HEK293 (cell line): ENCODE measurements at regions not wholly inside any gene's neighbourhood (a gene's known extent, or its start where the extent isn't known, plus 50 kb on each side); places are given as distances from the start of the nearest gene placed in this dataset.

Experiments
- CTCF ChIA-PET: fragments of 350-600 bp; formaldehyde crosslinking; extraction: SDS; loops from one replicate; lab custom pipeline; 2021; ENCODE audit warnings: antibody characterized with exemption; lab: Yijun Ruan, JAX
- POLR2A ChIA-PET: fragments of 300-600 bp; formaldehyde crosslinking; extraction: SDS; loops from one replicate; lab custom pipeline; 2020; ENCODE audit warnings: antibody characterized with exemption, inconsistent platforms; lab: Yijun Ruan, JAX
- H3K27ac ChIP-seq: fragments of 200-500 bp; sonication (Bioruptor generic); 2 replicates; pipeline ENCODE4 v1.5.1; 2014; ENCODE audit warnings: low read depth, low read length, control low read depth, inconsistent platforms; ENCODE audit errors: extremely low read depth
- H3K36me3 ChIP-seq, 2 experiments: fragments of 200-500 bp in 1 of 2; sonication (Bioruptor generic) in 1 of 2; 1 replicate in 1 of 2; 2 replicates in 1 of 2; pipeline ENCODE4 v1.5.1; 2014 to 2017; ENCODE audit warnings: inconsistent platforms in 2 of 2, low read length in 2 of 2; ENCODE audit not compliant: control insufficient read depth in 2 of 2, insufficient read depth in 1 of 2
- H3K4me1 ChIP-seq: fragments of 200-500 bp; sonication (Bioruptor generic); 2 replicates; pipeline ENCODE4 v1.5.1; 2014; ENCODE audit warnings: mild to moderate bottlenecking, low read length, inconsistent platforms; ENCODE audit not compliant: control insufficient read depth, insufficient read depth
- H3K4me3 ChIP-seq: 2 replicates; pipeline ENCODE4 v1.5.1; 2011; ENCODE audit warnings: low read depth, mild to moderate bottlenecking, control low read depth, low read length, moderate library complexity
- H3K9me3 ChIP-seq: fragments of 200-500 bp; sonication (Bioruptor generic); 2 replicates; pipeline ENCODE4 v1.5.1; 2014; ENCODE audit warnings: low read depth, low read length, inconsistent platforms; ENCODE audit not compliant: control insufficient read depth, insufficient read depth
- BCL11B ChIP-seq: fragments of 450-650 bp; formaldehyde crosslinking; IDR thresholded peaks from 2 replicates; pipeline ENCODE4 v1.5.1; 2016; ENCODE audit warnings: low read depth, missing biosample characterization, missing genetic modification characterization
- KLF16 ChIP-seq: fragments of 450-650 bp; formaldehyde crosslinking; IDR thresholded peaks from 2 replicates; pipeline ENCODE4 v1.5.1; 2017; ENCODE audit warnings: missing biosample characterization, missing genetic modification characterization
- RBAK ChIP-seq: fragments of 450-650 bp; formaldehyde crosslinking; IDR thresholded peaks from 2 replicates; pipeline ENCODE4 v1.5.1; 2016; ENCODE audit warnings: missing biosample characterization, missing genetic modification characterization
- SCRT1 ChIP-seq: fragments of 450-650 bp; formaldehyde crosslinking; IDR thresholded peaks from 2 replicates; pipeline ENCODE4 v1.5.1; 2016; ENCODE audit warnings: missing biosample characterization, missing genetic modification characterization, borderline replicate concordance
- SP7 ChIP-seq: fragments of 450-650 bp; formaldehyde crosslinking; IDR thresholded peaks from 2 replicates; pipeline ENCODE4 v1.5.1; 2016; ENCODE audit warnings: missing biosample characterization, missing genetic modification characterization
- TCF7L2 ChIP-seq: IDR thresholded peaks from 2 replicates; pipeline ENCODE4 v1.6.1; 2011; ENCODE audit warnings: low read depth, mild to moderate bottlenecking, inconsistent platforms, low read length, moderate library complexity, borderline replicate concordance
- ZBTB1 ChIP-seq: fragments of 450-650 bp; formaldehyde crosslinking; IDR thresholded peaks from 2 replicates; pipeline ENCODE4 v1.5.1; 2016; ENCODE audit warnings: missing biosample characterization, missing genetic modification characterization
- ZBTB20 ChIP-seq: fragments of 450-650 bp; formaldehyde crosslinking; IDR thresholded peaks from 2 replicates; pipeline ENCODE4 v1.5.1; 2016; ENCODE audit warnings: missing biosample characterization, missing genetic modification characterization
- ZBTB8A ChIP-seq: fragments of 450-650 bp; formaldehyde crosslinking; IDR thresholded peaks from 2 replicates; pipeline ENCODE4 v1.5.1; 2016; ENCODE audit warnings: missing biosample characterization, missing genetic modification characterization
- ZFHX2 ChIP-seq: fragments of 450-650 bp; formaldehyde crosslinking; conservative IDR thresholded peaks from 2 replicates; pipeline ENCODE4 v1.5.1; 2016; ENCODE audit warnings: missing biosample characterization, missing genetic modification characterization
- ZFP41 ChIP-seq: fragments of 450-650 bp; formaldehyde crosslinking; IDR thresholded peaks from 2 replicates; pipeline ENCODE4 v1.5.1; 2016; ENCODE audit warnings: missing biosample characterization, missing genetic modification characterization, borderline replicate concordance
- ZNF169 ChIP-seq: fragments of 450-650 bp; formaldehyde crosslinking; IDR thresholded peaks from 2 replicates; pipeline ENCODE4 v1.5.1; 2016; ENCODE audit warnings: missing biosample characterization, missing genetic modification characterization
- ZNF24 ChIP-seq: fragments of 450-650 bp; formaldehyde crosslinking; IDR thresholded peaks from 2 replicates; pipeline ENCODE4 v1.5.1; 2016; ENCODE audit warnings: missing biosample characterization, missing genetic modification characterization
- ZNF248 ChIP-seq: fragments of 450-650 bp; formaldehyde crosslinking; IDR thresholded peaks from 2 replicates; pipeline ENCODE4 v1.5.1; 2017; ENCODE audit warnings: missing biosample characterization, missing genetic modification characterization
- ZNF266 ChIP-seq: fragments of 450-650 bp; formaldehyde crosslinking; IDR thresholded peaks from 2 replicates; pipeline ENCODE4 v1.5.1; 2016; ENCODE audit warnings: missing biosample characterization, missing genetic modification characterization, low read depth
- ZNF561 ChIP-seq: fragments of 450-650 bp; IDR thresholded peaks from 2 replicates; pipeline ENCODE4 v1.5.1; 2018; ENCODE audit warnings: missing biosample characterization, missing genetic modification characterization, borderline replicate concordance
- ZNF621 ChIP-seq: fragments of 450-650 bp; formaldehyde crosslinking; IDR thresholded peaks from 2 replicates; pipeline ENCODE4 v1.5.1; 2017; ENCODE audit warnings: missing biosample characterization, missing genetic modification characterization
- ZNF701 ChIP-seq: fragments of 450-650 bp; formaldehyde crosslinking; IDR thresholded peaks from 2 replicates; pipeline ENCODE4 v1.5.1; 2016; ENCODE audit warnings: missing biosample characterization, missing genetic modification characterization
- ZNF747 ChIP-seq: fragments of 450-650 bp; formaldehyde crosslinking; IDR thresholded peaks from 2 replicates; pipeline ENCODE4 v1.5.1; 2016; ENCODE audit warnings: missing biosample characterization, missing genetic modification characterization
- ZNF785 ChIP-seq: fragments of 450-650 bp; formaldehyde crosslinking; IDR thresholded peaks from 2 replicates; pipeline ENCODE4 v1.5.1; 2016; ENCODE audit warnings: missing biosample characterization, missing genetic modification characterization
- TF ChIP-seq, protein P1 (sequence below): fragments of 450-650 bp; formaldehyde crosslinking; IDR thresholded peaks from 2 replicates; pipeline ENCODE4 v1.5.1; 2016; ENCODE audit warnings: missing biosample characterization, missing genetic modification characterization, low read depth
- TF ChIP-seq, protein P2 (sequence below): fragments of 450-650 bp; formaldehyde crosslinking; IDR thresholded peaks from 2 replicates; pipeline ENCODE4 v1.5.1; 2016; ENCODE audit warnings: missing biosample characterization, missing genetic modification characterization
- TF ChIP-seq, protein P3 (sequence below): fragments of 450-650 bp; formaldehyde crosslinking; IDR thresholded peaks from 2 replicates; pipeline ENCODE4 v1.5.1; 2016; ENCODE audit warnings: missing biosample characterization, missing genetic modification characterization
- TF ChIP-seq, protein P4 (sequence below): fragments of 450-650 bp; formaldehyde crosslinking; IDR thresholded peaks from 2 replicates; pipeline ENCODE4 v1.5.1; 2016; ENCODE audit warnings: missing biosample characterization, missing genetic modification characterization
- TF ChIP-seq, protein P5 (sequence below): fragments of 450-650 bp; formaldehyde crosslinking; IDR thresholded peaks from 2 replicates; pipeline ENCODE4 v1.5.1; 2016; ENCODE audit warnings: missing biosample characterization, missing genetic modification characterization

DNA sequence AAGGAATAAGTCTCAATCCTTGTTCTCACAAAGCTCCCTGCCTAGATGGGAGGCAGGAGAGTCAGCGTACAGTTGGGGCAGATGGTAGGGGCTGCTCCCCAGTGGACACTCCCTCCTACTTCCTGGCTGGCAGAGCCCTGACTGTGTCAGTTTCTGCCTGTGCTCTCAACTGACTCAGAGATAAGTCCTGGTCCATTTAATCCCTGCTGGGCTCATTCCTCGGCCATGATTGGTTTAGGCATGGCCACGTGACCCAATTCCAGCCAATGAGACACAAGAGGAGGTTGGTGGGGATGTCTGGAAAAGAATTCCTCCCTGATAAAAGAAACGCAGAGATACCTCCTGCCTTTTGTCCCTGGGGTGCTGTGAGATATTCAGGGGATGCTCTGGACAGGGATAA is 118.1 kb upstream of the SLC6A11 start (continued):
- TF ChIP-seq, protein P1, sequence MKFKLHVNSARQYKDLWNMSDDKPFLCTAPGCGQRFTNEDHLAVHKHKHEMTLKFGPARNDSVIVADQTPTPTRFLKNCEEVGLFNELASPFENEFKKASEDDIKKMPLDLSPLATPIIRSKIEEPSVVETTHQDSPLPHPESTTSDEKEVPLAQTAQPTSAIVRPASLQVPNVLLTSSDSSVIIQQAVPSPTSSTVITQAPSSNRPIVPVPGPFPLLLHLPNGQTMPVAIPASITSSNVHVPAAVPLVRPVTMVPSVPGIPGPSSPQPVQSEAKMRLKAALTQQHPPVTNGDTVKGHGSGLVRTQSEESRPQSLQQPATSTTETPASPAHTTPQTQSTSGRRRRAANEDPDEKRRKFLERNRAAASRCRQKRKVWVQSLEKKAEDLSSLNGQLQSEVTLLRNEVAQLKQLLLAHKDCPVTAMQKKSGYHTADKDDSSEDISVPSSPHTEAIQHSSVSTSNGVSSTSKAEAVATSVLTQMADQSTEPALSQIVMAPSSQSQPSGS (tag by site-specific recombination): no peak
- TF ChIP-seq ZNF785 (tag by site-specific recombination) (no peak), ZFP41 (tag by site-specific recombination) (no peak), ZNF248 (no peak), ZFHX2 (tag by site-specific recombination) (no peak)

DNA sequence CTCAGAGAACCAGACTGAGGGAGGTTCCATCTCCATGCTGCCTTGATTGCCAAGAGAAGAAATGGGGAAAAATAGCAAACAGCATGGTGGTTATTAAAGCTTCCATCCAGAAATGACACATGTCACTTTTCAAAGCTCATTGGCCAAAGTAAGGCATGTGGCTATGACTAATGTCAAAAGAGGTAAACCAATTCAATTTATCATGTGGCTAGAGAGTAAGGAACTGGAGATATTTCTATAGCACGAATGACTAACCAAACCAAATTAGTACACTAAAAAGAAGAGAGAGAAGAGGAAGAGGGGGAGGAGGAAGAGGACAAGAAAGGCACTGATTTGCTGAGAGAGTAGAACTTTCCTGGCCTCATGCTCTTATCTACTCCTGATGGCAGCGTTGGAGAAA is 115.2 kb upstream of the SLC6A11 start:
- Histone ChIP-seq H3K4me3 (no peak overlapping the region), H3K9me3 (no peaks in the 10 kb centered on the region), H3K27ac (no peak overlapping the region), H3K36me3 (no peaks in the 10 kb centered on the region), H3K4me1 (no peaks in the 10 kb centered on the region)
- POLR2A ChIA-PET: no interaction called here
- TF ChIP-seq ZBTB1 (tag by site-specific recombination) (no peak), BCL11B (no peak), ZNF621 (tag by site-specific recombination) (no peak), ZNF701 (no peak), ZNF561 (tag by site-specific recombination) (no peak), RBAK (tag by site-specific recombination) (no peak), SCRT1 (tag by site-specific recombination) (no peak), ZBTB20 (tag by site-specific recombination) (no peak), ZNF747 (tag by site-specific recombination) (no peak), SP7 (tag by site-specific recombination) (no peak), TCF7L2 (no peak), ZBTB8A (tag by site-specific recombination) (no peak), ZNF266 (tag by site-specific recombination) (no peak), ZNF24 (tag by site-specific recombination) (no peak), ZNF169 (tag by site-specific recombination) (no peak), KLF16 (tag by site-specific recombination) (no peak)
- TF ChIP-seq, protein P2, sequence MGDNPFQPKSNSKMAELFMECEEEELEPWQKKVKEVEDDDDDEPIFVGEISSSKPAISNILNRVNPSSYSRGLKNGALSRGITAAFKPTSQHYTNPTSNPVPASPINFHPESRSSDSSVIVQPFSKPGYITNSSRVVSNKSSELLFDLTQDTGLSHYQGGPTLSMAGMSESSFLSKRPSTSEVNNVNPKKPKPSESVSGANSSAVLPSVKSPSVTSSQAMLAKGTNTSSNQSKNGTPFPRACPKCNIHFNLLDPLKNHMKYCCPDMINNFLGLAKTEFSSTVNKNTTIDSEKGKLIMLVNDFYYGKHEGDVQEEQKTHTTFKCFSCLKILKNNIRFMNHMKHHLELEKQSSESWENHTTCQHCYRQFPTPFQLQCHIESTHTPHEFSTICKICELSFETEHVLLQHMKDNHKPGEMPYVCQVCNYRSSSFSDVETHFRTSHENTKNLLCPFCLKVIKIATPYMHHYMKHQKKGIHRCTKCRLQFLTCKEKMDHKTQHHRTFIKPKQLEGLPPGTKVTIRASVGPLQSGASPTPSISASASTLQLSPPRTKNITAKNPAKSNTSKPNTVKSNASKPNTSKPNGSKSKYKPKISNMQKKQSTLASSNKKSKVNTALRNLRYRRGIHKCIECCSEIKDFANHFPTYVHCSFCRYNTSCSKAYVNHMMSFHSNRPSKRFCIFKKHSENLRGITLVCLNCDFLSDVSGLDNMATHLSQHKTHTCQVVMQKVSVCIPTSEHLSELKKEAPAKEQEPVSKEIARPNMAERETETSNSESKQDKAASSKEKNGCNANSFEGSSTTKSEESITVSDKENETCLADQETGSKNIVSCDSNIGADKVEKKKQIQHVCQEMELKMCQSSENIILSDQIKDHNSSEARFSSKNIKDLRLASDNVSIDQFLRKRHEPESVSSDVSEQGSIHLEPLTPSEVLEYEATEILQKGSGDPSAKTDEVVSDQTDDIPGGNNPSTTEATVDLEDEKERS (tag by site-specific recombination): no peak
- TF ChIP-seq, protein P3, sequence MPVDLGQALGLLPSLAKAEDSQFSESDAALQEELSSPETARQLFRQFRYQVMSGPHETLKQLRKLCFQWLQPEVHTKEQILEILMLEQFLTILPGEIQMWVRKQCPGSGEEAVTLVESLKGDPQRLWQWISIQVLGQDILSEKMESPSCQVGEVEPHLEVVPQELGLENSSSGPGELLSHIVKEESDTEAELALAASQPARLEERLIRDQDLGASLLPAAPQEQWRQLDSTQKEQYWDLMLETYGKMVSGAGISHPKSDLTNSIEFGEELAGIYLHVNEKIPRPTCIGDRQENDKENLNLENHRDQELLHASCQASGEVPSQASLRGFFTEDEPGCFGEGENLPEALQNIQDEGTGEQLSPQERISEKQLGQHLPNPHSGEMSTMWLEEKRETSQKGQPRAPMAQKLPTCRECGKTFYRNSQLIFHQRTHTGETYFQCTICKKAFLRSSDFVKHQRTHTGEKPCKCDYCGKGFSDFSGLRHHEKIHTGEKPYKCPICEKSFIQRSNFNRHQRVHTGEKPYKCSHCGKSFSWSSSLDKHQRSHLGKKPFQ: no peak
- TF ChIP-seq, protein P4, sequence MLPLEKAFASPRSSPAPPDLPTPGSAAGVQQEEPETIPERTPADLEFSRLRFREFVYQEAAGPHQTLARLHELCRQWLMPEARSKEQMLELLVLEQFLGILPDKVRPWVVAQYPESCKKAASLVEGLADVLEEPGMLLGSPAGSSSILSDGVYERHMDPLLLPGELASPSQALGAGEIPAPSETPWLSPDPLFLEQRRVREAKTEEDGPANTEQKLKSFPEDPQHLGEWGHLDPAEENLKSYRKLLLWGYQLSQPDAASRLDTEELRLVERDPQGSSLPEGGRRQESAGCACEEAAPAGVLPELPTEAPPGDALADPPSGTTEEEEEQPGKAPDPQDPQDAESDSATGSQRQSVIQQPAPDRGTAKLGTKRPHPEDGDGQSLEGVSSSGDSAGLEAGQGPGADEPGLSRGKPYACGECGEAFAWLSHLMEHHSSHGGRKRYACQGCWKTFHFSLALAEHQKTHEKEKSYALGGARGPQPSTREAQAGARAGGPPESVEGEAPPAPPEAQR (tag by site-specific recombination): no peak
- TF ChIP-seq, protein P5, sequence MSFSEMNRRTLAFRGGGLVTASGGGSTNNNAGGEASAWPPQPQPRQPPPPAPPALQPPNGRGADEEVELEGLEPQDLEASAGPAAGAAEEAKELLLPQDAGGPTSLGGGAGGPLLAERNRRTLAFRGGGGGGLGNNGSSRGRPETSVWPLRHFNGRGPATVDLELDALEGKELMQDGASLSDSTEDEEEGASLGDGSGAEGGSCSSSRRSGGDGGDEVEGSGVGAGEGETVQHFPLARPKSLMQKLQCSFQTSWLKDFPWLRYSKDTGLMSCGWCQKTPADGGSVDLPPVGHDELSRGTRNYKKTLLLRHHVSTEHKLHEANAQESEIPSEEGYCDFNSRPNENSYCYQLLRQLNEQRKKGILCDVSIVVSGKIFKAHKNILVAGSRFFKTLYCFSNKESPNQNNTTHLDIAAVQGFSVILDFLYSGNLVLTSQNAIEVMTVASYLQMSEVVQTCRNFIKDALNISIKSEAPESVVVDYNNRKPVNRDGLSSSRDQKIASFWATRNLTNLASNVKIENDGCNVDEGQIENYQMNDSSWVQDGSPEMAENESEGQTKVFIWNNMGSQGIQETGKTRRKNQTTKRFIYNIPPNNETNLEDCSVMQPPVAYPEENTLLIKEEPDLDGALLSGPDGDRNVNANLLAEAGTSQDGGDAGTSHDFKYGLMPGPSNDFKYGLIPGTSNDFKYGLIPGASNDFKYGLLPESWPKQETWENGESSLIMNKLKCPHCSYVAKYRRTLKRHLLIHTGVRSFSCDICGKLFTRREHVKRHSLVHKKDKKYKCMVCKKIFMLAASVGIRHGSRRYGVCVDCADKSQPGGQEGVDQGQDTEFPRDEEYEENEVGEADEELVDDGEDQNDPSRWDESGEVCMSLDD (tag by site-specific recombination): no peak
- CTCF ChIA-PET: no interaction called here
